Prostate gland (tissue), 2 donors: ENCODE measurements at regions not wholly inside any gene's neighbourhood (a gene's known extent, or its start where the extent isn't known, plus 50 kb on each side); places are given as distances from the start of the nearest gene placed in this dataset.

ENCODE experiments used
- POLR2A ChIP-seq: fragments of 450-650 bp; IDR thresholded peaks from one replicate; pipeline ENCODE4 v1.6.1; 2016; ENCODE audit warnings: antibody characterized with exemption, mild to moderate bottlenecking
- POLR2AphosphoS5 ChIP-seq: sonication (generic); formaldehyde crosslinking; IDR thresholded peaks from one replicate; pipeline ENCODE4 v1.6.1; 2017; ENCODE audit warnings: antibody characterized with exemption
- TF ChIP-seq, protein P1 (sequence below), 4 experiments: fragments of 200-600 bp in 2 of 4; fragments of 450-650 bp in 2 of 4; sonication (generic) in 2 of 4; IDR thresholded peaks; 1 replicate in 3 of 4; 2 replicates in 1 of 4; pipeline ENCODE4 v1.5.1; 2016 to 2019; ENCODE audit warnings: antibody characterized with exemption in 4 of 4, mild to moderate bottlenecking in 2 of 4, moderate library complexity in 2 of 4

GRCh38 chr6:56839533-56840183 is 115.2 kb upstream of the BEND6 start:
- TF ChIP-seq, protein P1, sequence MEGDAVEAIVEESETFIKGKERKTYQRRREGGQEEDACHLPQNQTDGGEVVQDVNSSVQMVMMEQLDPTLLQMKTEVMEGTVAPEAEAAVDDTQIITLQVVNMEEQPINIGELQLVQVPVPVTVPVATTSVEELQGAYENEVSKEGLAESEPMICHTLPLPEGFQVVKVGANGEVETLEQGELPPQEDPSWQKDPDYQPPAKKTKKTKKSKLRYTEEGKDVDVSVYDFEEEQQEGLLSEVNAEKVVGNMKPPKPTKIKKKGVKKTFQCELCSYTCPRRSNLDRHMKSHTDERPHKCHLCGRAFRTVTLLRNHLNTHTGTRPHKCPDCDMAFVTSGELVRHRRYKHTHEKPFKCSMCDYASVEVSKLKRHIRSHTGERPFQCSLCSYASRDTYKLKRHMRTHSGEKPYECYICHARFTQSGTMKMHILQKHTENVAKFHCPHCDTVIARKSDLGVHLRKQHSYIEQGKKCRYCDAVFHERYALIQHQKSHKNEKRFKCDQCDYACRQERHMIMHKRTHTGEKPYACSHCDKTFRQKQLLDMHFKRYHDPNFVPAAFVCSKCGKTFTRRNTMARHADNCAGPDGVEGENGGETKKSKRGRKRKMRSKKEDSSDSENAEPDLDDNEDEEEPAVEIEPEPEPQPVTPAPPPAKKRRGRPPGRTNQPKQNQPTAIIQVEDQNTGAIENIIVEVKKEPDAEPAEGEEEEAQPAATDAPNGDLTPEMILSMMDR (IDR thresholded peaks at IDR 0.05) = no peak
- no peak for TF ChIP-seq POLR2AphosphoS5
- TF ChIP-seq POLR2A = no peak
